ENCODE measurements at regions not wholly inside any gene's neighbourhood (a gene's known extent, or its start where the extent isn't known, plus 50 kb on each side); places are given as distances from the start of the nearest gene placed in this dataset.

DNA sequence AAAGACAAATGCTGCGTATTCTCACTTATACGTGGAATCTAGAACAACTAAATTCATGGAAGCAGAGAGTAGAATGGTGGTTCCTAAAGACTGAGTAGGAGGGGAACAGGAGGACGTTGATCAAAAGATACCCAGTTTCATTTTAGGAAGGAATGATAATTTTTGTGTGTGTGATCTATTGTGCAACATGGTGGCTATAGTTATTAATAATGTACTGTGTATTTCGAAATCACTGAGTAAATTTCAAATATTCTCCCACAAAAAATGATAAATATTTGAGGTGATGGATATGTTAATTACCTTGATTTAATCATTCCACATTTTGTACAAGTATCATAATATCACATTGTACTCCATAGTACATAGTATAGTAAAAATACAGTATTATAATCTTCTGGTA is 187.5 kb downstream of the MOXD1 start:
- H3K4me2 ChIP-seq = no peak overlapping the region
- no peaks in the 10 kb centered on the region for H4K20me1 ChIP-seq (ENCODE audit: insufficient read depth, poor library complexity, severe bottlenecking)
- TF ChIP-seq, protein P1, sequence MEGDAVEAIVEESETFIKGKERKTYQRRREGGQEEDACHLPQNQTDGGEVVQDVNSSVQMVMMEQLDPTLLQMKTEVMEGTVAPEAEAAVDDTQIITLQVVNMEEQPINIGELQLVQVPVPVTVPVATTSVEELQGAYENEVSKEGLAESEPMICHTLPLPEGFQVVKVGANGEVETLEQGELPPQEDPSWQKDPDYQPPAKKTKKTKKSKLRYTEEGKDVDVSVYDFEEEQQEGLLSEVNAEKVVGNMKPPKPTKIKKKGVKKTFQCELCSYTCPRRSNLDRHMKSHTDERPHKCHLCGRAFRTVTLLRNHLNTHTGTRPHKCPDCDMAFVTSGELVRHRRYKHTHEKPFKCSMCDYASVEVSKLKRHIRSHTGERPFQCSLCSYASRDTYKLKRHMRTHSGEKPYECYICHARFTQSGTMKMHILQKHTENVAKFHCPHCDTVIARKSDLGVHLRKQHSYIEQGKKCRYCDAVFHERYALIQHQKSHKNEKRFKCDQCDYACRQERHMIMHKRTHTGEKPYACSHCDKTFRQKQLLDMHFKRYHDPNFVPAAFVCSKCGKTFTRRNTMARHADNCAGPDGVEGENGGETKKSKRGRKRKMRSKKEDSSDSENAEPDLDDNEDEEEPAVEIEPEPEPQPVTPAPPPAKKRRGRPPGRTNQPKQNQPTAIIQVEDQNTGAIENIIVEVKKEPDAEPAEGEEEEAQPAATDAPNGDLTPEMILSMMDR (IDR thresholded peaks at IDR 0.05; ENCODE audit: poor library complexity) = no peak
- no peak for TF ChIP-seq EZH2phosphoT487 (IDR thresholded peaks at IDR 0.05; ENCODE audit: low read depth, severe bottlenecking, unreplicated experiment)
- TF ChIP-seq EZH2 (IDR thresholded peaks at IDR 0.05; ENCODE audit: borderline replicate concordance) = no peak
- H3K9me2 ChIP-seq (replicated peaks; ENCODE audit: insufficient read depth) = no peaks in the 10 kb centered on the region
- no peaks in the 10 kb centered on the region for H3K4me1 ChIP-seq (ENCODE audit: insufficient read depth)
- no peak for DNase-seq (ENCODE audit: low spot score)
- H3K27me3 ChIP-seq = no peaks in the 10 kb centered on the region
- no peak overlapping the region for H3K4me3 ChIP-seq
- H2AFZ ChIP-seq = no peak overlapping the region
- WGBS (ENCODE audit: low lambda C conversion rate, missing lambda C conversion rate) = 92% methylated on average over 4 of the region's 4 CpGs
- no peak overlapping the region for H3K27ac ChIP-seq
- H3K9me3 ChIP-seq (ENCODE audit: low read depth) = no peaks in the 10 kb centered on the region
- H3K36me3 ChIP-seq (replicated peaks; ENCODE audit: insufficient read depth, low read depth) = no peaks in the 10 kb centered on the region
- H3K79me2 ChIP-seq = no peaks in the 10 kb centered on the region

DNA sequence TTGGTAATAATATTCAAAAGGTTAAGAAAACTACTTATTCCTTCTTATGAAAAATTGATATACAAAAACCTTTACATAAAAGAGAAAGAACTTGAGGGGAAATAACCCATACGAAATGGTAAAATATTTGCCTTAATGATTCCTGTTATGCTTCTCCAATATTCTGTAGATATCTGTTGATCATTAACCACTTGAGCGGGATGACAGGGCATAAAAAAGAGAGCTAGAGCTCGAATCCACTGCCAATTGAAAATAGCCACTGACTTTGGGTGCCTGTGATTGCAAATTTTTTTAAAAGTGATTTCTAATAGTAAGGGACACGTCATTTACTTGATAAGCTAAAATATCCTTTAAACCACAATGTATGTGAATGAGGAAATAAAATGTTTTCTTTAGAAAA is 188.1 kb downstream of the MOXD1 start:
- Histone ChIP-seq H3K9me2 (replicated peaks; ENCODE audit: insufficient read depth) (no peaks in the 10 kb centered on the region), H3K36me3 (replicated peaks; ENCODE audit: insufficient read depth, low read depth) (no peaks in the 10 kb centered on the region), H3K9me3 (ENCODE audit: low read depth) (no peaks in the 10 kb centered on the region), H4K20me1 (ENCODE audit: insufficient read depth, poor library complexity, severe bottlenecking) (no peaks in the 10 kb centered on the region), H3K4me2 (no peak overlapping the region), H3K27ac (no peak overlapping the region), H3K27me3 (no peaks in the 10 kb centered on the region), H3K4me1 (ENCODE audit: insufficient read depth) (no peaks in the 10 kb centered on the region), H3K79me2 (no peaks in the 10 kb centered on the region), H3K4me3 (no peak overlapping the region), H2AFZ (no peak overlapping the region)
- WGBS (ENCODE audit: low lambda C conversion rate, missing lambda C conversion rate) = 71% methylated on average over 4 of the region's 4 CpGs
- no peak for DNase-seq (ENCODE audit: low spot score)
- TF ChIP-seq EZH2 (IDR thresholded peaks at IDR 0.05; ENCODE audit: borderline replicate concordance) (no peak), EZH2phosphoT487 (IDR thresholded peaks at IDR 0.05; ENCODE audit: low read depth, severe bottlenecking, unreplicated experiment) (no peak)
- TF ChIP-seq, protein P1 (IDR thresholded peaks at IDR 0.05; ENCODE audit: poor library complexity) = no peak

DNA sequence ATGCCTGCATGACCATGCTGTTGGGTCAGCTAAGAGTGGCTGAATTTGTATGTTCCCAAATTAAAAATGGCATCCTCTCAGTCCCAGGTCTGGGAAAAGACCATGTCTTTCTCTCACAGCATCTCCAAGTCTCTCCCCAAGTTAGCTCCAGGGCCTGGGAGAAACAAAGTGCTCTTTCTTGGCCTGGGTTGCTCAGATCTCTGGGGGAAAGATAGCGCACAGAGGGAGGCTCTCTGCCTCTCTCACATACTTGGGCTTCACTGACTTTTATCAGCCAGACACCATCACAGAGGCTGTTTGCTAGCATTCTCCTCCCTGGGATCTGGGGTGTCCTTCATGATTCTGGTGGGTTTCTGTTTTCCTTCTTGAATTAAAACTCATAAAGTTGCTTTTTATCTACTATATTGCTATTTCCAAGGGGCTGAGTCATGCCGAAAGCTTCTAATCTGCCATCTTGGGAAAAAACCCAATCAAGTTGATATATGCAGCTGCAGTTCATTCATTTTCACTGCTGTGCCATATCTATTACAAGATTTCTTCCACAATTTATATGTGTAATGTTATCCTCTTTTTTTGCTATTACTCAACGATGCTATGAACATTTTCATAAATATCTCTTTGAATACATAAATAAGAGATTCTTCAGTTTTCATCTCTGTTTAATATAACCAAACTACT is 190.2 kb downstream of the MOXD1 start:
- no peak for TF ChIP-seq EZH2phosphoT487 (IDR thresholded peaks at IDR 0.05; ENCODE audit: low read depth, severe bottlenecking, unreplicated experiment)
- TF ChIP-seq EZH2 (IDR thresholded peaks at IDR 0.05; ENCODE audit: borderline replicate concordance) = no peak
- TF ChIP-seq, protein P1 (IDR thresholded peaks at IDR 0.05; ENCODE audit: poor library complexity) = no peak
- WGBS (ENCODE audit: low lambda C conversion rate, missing lambda C conversion rate) = 83% methylated on average over 3 of the region's 3 CpGs
- Histone ChIP-seq H4K20me1 (ENCODE audit: insufficient read depth, poor library complexity, severe bottlenecking) (no peaks in the 10 kb centered on the region), H3K9me2 (replicated peaks; ENCODE audit: insufficient read depth) (no peaks in the 10 kb centered on the region), H3K36me3 (replicated peaks; ENCODE audit: insufficient read depth, low read depth) (no peaks in the 10 kb centered on the region), H3K27ac (no peak overlapping the region), H2AFZ (no peak overlapping the region), H3K4me2 (no peak overlapping the region), H3K9me3 (ENCODE audit: low read depth) (no peaks in the 10 kb centered on the region), H3K4me3 (no peak overlapping the region), H3K79me2 (no peaks in the 10 kb centered on the region), H3K27me3 (no peaks in the 10 kb centered on the region), H3K4me1 (ENCODE audit: insufficient read depth) (no peaks in the 10 kb centered on the region)
- no peak for DNase-seq (ENCODE audit: low spot score)
